ENCODE measurements at regions not wholly inside any gene's neighbourhood (a gene's known extent, or its start where the extent isn't known, plus 50 kb on each side); places are given as distances from the start of the nearest gene placed in this dataset.

GRCh38 chr5:167616043-167616890, 675.2 kb upstream of the WWC1 start:
- H3K27me3 Mint-ChIP-seq = no peaks in the 10 kb centered on the region
- H3K4me1 Mint-ChIP-seq = no peaks in the 10 kb centered on the region
- DNase-seq (no peak), ATAC-seq (replicated peaks) (no peak)
- H3K27ac Mint-ChIP-seq = no peak overlapping the region
- peaks cover 0 to 2% of the 10 kb centered on the region in 2 donors for H3K9me3 Mint-ChIP-seq
- H3K36me3 Mint-ChIP-seq = no peaks in the 10 kb centered on the region
- H3K4me3 Mint-ChIP-seq = no peak overlapping the region

- no peak for ATAC-seq (replicated peaks)
- Mint-ChIP-seq H3K4me3 (no peak overlapping the region), H3K27me3 (no peaks in the 10 kb centered on the region), H3K9me3 (peaks cover 0 to 3% of the 10 kb centered on the region in 2 donors), H3K4me1 (no peaks in the 10 kb centered on the region), H3K27ac (no peak overlapping the region), H3K36me3 (no peaks in the 10 kb centered on the region)
- no peak for DNase-seq
These were observed 668.1 kb upstream of the WWC1 start for GRCh38 chr5:167623354-167623753.

- Mint-ChIP-seq H3K27me3 (no peaks in the 10 kb centered on the region), H3K27ac (no peak overlapping the region), H3K36me3 (no peaks in the 10 kb centered on the region), H3K4me1 (no peaks in the 10 kb centered on the region), H3K9me3 (peaks cover 0 to 3% of the 10 kb centered on the region in 2 donors), H3K4me3 (no peak overlapping the region)
- DNase-seq (no peak), ATAC-seq (replicated peaks) (no peak)
These were observed 667.4 kb upstream of the WWC1 start for GRCh38 chr5:167624053-167624452.

- DNase-seq (no peak), ATAC-seq (replicated peaks) (no peak)
- Mint-ChIP-seq H3K27ac (no peak overlapping the region), H3K9me3 (peaks cover 0 to 5% of the 10 kb centered on the region in 2 donors), H3K27me3 (no peaks in the 10 kb centered on the region), H3K4me3 (no peak overlapping the region), H3K4me1 (no peaks in the 10 kb centered on the region), H3K36me3 (no peaks in the 10 kb centered on the region)
These were observed 664.9 kb upstream of the WWC1 start for GRCh38 chr5:167626341-167627123.

- Mint-ChIP-seq H3K36me3 (no peaks in the 10 kb centered on the region), H3K9me3 (peaks cover 0 to 5% of the 10 kb centered on the region in 2 donors), H3K27me3 (no peaks in the 10 kb centered on the region), H3K27ac (no peak overlapping the region), H3K4me1 (no peaks in the 10 kb centered on the region), H3K4me3 (no peak overlapping the region)
- ATAC-seq (replicated peaks) (no peak), DNase-seq (no peak)
These were observed 661.8 kb upstream of the WWC1 start for GRCh38 chr5:167629634-167630033.

GRCh38 chr5:167631191-167631590, 660.3 kb upstream of the WWC1 start:
- no peaks in the 10 kb centered on the region for H3K36me3 Mint-ChIP-seq
- ATAC-seq (replicated peaks) (no peak), DNase-seq (no peak)
- H3K9me3 Mint-ChIP-seq = peaks cover 0 to 4% of the 10 kb centered on the region in 2 donors
- no peak overlapping the region for H3K4me3 Mint-ChIP-seq
- H3K27me3 Mint-ChIP-seq = no peaks in the 10 kb centered on the region
- H3K4me1 Mint-ChIP-seq = no peaks in the 10 kb centered on the region
- no peak overlapping the region for H3K27ac Mint-ChIP-seq

GRCh38 chr5:167633114-167633513, 658.3 kb upstream of the WWC1 start:
- H3K27ac Mint-ChIP-seq = no peak overlapping the region
- H3K36me3 Mint-ChIP-seq = no peaks in the 10 kb centered on the region
- H3K27me3 Mint-ChIP-seq = no peaks in the 10 kb centered on the region
- ATAC-seq (replicated peaks) (no peak), DNase-seq (no peak)
- H3K9me3 Mint-ChIP-seq = peaks cover 0 to 4% of the 10 kb centered on the region in 2 donors
- no peak overlapping the region for H3K4me3 Mint-ChIP-seq
- no peaks in the 10 kb centered on the region for H3K4me1 Mint-ChIP-seq

- Mint-ChIP-seq H3K4me3 (no peak overlapping the region), H3K36me3 (no peaks in the 10 kb centered on the region), H3K9me3 (peaks cover 0 to 4% of the 10 kb centered on the region in 2 donors), H3K27me3 (no peaks in the 10 kb centered on the region), H3K27ac (no peak overlapping the region), H3K4me1 (no peaks in the 10 kb centered on the region)
- DNase-seq (no peak), ATAC-seq (replicated peaks) (no peak)
These were observed 657.5 kb upstream of the WWC1 start for GRCh38 chr5:167633931-167634341.

- DNase-seq = no peak
- Mint-ChIP-seq H3K4me1 (no peaks in the 10 kb centered on the region), H3K27ac (no peak overlapping the region), H3K27me3 (no peaks in the 10 kb centered on the region), H3K36me3 (no peaks in the 10 kb centered on the region), H3K4me3 (no peak overlapping the region), H3K9me3 (peaks cover 0 to 4% of the 10 kb centered on the region in 2 donors)
- ATAC-seq (replicated peaks) = no peak
These were observed 657.0 kb upstream of the WWC1 start for GRCh38 chr5:167634432-167634831.

GRCh38 chr5:167638816-167639215, 652.6 kb upstream of the WWC1 start:
- ATAC-seq (replicated peaks) = no peak

GRCh38 chr5:167639273-167639672, 652.2 kb upstream of the WWC1 start:
- no peaks in the 10 kb centered on the region for H3K4me1 Mint-ChIP-seq
- no peaks in the 10 kb centered on the region for H3K9me3 Mint-ChIP-seq
- ATAC-seq (replicated peaks) = no peak

More at GRCh38 chr5:167638816-167639215, 652.6 kb upstream of the WWC1 start:
- no peaks in the 10 kb centered on the region for H3K9me3 Mint-ChIP-seq
- no peaks in the 10 kb centered on the region for H3K4me1 Mint-ChIP-seq
- no peaks in the 10 kb centered on the region for H3K27me3 Mint-ChIP-seq
- DNase-seq = no peak
- H3K27ac Mint-ChIP-seq = no peak overlapping the region
- no peak overlapping the region for H3K4me3 Mint-ChIP-seq
- H3K36me3 Mint-ChIP-seq = no peaks in the 10 kb centered on the region

GRCh38 chr5:167639766-167640165, 651.7 kb upstream of the WWC1 start:
- no peaks in the 10 kb centered on the region for H3K36me3 Mint-ChIP-seq
- DNase-seq = no peak
- no peaks in the 10 kb centered on the region for H3K4me1 Mint-ChIP-seq
- no peak overlapping the region for H3K4me3 Mint-ChIP-seq
- no peak overlapping the region for H3K27ac Mint-ChIP-seq
- H3K9me3 Mint-ChIP-seq = no peaks in the 10 kb centered on the region
- ATAC-seq (replicated peaks) = no peak
- H3K27me3 Mint-ChIP-seq = no peaks in the 10 kb centered on the region

More at GRCh38 chr5:167639273-167639672, 652.2 kb upstream of the WWC1 start:
- no peak for DNase-seq
- H3K4me3 Mint-ChIP-seq = no peak overlapping the region
- no peaks in the 10 kb centered on the region for H3K27me3 Mint-ChIP-seq
- H3K36me3 Mint-ChIP-seq = no peaks in the 10 kb centered on the region
- H3K27ac Mint-ChIP-seq = no peak overlapping the region

- DNase-seq = no peak
- Mint-ChIP-seq H3K4me3 (no peak overlapping the region), H3K9me3 (no peaks in the 10 kb centered on the region), H3K27me3 (no peaks in the 10 kb centered on the region), H3K4me1 (no peaks in the 10 kb centered on the region), H3K36me3 (no peaks in the 10 kb centered on the region), H3K27ac (no peak overlapping the region)
- ATAC-seq (replicated peaks) = no peak
These were observed 649.3 kb upstream of the WWC1 start for GRCh38 chr5:167642181-167642580.

- H3K36me3 Mint-ChIP-seq = no peaks in the 10 kb centered on the region
- no peak overlapping the region for H3K27ac Mint-ChIP-seq
- H3K4me1 Mint-ChIP-seq = no peaks in the 10 kb centered on the region
- H3K27me3 Mint-ChIP-seq = no peaks in the 10 kb centered on the region
- ATAC-seq (replicated peaks) = no peak
- no peak for DNase-seq
- H3K4me3 Mint-ChIP-seq = no peak overlapping the region
- no peaks in the 10 kb centered on the region for H3K9me3 Mint-ChIP-seq
These were observed 648.5 kb upstream of the WWC1 start for GRCh38 chr5:167642779-167643517.

All from stimulated activated naive B cell treated with anti-CD40 and anti-IgM and Interleukin-4, amounts not matched to agents 10 μg/mL and 1 μg/mL and 100 μg/mL, for 72 hours (primary cell).